GM18861 (cell line): ENCODE measurements at regions not wholly inside any gene's neighbourhood (a gene's known extent, or its start where the extent isn't known, plus 50 kb on each side); places are given as distances from the start of the nearest gene placed in this dataset.

Source experiments
- ATAC-seq: cut with Tn5 transposase; IDR thresholded peaks from one replicate; pipeline ENCODE4 v1.9.1; 2021; ENCODE audit not compliant: unreplicated experiment

DNA sequence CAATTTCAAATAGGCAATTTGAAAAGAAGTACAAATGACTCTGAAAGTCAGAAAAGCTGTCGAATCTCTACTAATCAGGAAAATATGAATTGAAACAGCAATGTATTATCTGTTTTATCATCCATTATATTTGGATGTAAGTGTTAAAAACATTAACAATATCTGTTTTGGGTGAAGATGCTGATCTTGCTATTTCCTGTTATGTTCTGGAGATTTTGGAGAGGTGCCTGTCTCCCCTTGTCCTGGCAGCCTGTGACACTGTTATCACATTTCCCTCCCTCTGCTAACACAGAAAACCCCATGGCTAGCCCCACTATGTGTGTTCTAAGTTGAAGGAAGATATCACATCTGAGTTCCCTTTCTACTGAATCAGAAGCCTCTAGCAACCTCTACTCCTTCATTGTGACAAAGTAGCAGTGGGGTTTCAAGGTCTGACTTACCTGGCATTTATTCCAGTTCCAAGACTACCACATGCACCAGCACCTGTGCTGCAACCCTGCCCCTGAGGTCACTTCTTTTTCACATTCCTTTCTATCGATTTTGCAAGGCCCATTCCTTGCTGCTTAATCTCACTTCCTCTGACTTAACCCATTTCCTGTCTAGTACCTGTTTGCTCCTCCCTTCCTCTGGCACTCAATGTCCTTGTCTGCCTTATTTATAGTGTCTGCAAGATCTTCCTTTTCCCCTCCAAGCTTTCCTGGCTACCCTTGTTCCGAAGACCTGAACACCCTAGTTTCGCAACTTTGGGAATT lies 95.5 kb upstream of the COL8A1 start:
- ATAC-seq, result no peak

- ATAC-seq, result no peak
These were observed 97.2 kb upstream of the COL8A1 start for GRCh38 chr3:99541181-99541580.

DNA sequence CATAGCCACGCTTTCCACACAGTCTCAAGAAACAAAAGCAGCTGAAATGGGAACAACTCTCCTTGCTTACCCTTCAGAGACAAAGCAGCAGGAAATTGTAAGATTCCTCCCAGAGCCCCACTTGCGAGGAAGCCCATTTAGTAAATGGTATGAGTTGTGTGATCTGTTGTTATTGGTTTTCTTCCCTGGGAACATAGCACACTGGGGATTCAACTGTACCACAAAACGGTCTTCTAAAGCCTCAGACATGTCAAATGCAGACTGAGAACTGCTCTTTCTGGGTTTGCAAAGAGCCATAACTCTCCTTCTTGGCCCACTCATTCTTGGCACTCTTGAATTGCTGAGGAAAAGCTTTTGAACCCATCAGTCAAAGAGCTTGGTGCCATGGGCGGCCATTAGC lies 101.0 kb upstream of the COL8A1 start:
- no peak for ATAC-seq

DNA sequence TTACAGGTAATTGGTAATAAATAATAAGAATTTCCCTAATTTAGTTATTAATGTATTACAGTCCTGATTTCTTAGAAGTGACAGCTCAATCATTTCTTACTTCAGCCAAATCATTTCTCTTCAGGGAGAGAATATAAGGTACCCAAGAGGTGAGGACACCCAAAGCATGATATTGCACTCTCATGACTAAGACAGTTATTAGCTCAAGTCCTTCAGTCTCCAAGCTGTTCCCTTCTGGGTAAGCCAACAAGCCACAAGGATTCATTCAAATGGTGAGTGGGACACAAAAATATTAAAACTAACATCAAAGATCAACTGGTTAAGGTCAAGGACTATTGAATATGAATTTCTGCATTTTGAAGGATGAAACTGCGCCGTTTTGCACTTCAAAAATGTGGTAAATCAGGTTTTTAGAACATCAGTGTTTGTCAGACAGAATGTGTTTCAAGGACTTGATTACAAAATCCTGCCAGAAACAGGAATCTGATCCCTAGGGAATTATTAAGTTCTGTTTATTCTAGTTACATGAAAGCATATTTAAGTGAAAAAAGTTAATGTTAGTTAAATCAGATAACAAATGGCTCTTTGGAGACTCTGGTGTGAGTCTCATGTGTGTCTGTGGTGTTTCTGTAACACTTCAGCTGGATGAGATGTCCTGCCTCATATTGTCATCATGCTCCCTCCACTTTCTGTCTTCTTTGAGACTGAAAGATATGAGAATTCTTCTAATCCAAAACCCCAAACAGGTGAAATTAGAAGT lies 101.7 kb upstream of the COL8A1 start:
- no peak for ATAC-seq

DNA sequence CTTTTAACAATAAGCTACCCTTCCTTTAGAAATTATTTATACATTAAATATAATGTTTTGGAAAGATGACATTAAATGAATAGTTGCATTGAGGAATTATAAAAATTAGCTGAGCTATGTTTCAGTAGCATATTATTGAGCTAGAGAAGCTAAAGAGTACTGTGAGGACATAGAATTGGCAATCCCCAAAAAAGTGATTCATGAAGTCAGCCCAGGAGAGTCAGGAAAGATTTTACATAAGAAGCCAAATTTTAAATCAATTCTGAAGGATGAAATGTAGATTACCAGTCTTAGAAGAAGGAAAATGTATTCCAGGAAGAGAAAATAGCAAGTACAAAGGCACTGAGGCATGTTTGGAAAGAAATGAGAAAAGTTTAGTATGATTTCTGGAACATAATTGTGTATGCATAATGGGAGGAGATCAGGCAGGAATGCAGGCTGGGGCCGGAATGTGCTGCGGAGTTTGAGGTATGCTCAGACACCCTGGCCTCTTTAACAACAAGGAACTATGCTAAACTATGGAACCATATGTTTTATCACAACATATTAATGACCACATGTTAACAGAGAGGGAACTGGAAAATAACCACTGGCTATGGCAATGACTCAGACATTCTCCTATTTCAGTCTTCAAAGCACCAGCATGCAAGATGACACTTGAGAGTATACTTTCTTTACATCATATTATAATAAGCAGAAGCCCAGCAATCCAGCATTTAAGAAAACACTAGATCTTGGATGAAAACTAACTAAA lies 103.3 kb upstream of the COL8A1 start:
- ATAC-seq, result no peak

DNA sequence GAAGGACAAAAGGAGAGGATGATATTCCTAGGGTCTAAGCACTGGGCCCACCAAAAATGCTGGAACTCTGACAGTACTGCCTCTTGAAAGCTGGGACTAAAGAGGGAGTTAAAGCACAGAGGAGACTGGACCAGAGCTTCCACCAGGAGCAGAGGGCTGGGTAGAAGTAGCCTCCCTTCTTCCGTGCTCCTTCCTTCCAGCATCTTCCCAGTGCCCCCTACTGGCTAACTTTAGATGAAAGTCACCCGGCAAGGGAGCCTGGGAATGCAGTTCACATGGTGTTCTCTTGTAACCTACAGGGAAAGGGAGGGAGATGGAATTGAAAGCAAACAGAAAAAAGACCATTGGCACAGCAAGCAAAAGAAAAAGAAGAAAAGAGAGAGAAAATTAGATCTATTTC lies 106.1 kb upstream of the COL8A1 start:
- ATAC-seq, result peak; percentile 58

GRCh38 chr3:99529265-99529664 lies 109.1 kb upstream of the COL8A1 start:
- no peak for ATAC-seq

- no peak for ATAC-seq
These were observed 111.5 kb upstream of the COL8A1 start for GRCh38 chr3:99526921-99527320.

GRCh38 chr3:99524559-99524958 lies 113.8 kb upstream of the COL8A1 start:
- no peak for ATAC-seq

GRCh38 chr3:99523431-99524127 lies 114.8 kb upstream of the COL8A1 start:
- no peak for ATAC-seq

- no peak for ATAC-seq
These were observed 116.2 kb upstream of the COL8A1 start for GRCh38 chr3:99522147-99522546.

GRCh38 chr3:99521551-99521950 lies 116.8 kb upstream of the COL8A1 start:
- ATAC-seq, result no peak

GRCh38 chr3:99520513-99520912 lies 117.9 kb upstream of the COL8A1 start:
- no peak for ATAC-seq

GRCh38 chr3:99516936-99517335 lies 121.5 kb upstream of the COL8A1 start:
- ATAC-seq, result no peak

- no peak for ATAC-seq
These were observed 122.5 kb upstream of the COL8A1 start for GRCh38 chr3:99515891-99516290.

GRCh38 chr3:99509224-99509623 lies 129.2 kb upstream of the COL8A1 start:
- no peak for ATAC-seq

DNA sequence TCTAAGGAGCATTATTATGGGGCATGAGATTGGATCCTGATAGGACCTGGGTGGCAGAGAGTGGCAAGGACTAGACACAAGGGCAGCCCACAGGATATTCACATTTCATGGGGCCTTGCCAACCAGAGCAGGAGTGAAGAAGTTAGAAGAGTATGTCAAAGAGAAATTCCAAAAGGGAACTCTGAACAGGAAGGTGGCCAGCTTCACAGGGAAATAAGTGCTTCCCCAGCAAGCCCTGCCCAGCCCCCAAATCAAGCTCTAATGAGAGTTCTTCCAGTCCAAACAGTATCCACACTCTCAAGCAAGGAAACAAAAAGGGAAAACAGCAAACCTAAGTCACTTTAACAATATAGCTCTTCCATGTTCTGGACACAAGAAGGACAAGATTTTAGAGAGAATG lies 130.2 kb upstream of the COL8A1 start:
- no peak for ATAC-seq

DNA sequence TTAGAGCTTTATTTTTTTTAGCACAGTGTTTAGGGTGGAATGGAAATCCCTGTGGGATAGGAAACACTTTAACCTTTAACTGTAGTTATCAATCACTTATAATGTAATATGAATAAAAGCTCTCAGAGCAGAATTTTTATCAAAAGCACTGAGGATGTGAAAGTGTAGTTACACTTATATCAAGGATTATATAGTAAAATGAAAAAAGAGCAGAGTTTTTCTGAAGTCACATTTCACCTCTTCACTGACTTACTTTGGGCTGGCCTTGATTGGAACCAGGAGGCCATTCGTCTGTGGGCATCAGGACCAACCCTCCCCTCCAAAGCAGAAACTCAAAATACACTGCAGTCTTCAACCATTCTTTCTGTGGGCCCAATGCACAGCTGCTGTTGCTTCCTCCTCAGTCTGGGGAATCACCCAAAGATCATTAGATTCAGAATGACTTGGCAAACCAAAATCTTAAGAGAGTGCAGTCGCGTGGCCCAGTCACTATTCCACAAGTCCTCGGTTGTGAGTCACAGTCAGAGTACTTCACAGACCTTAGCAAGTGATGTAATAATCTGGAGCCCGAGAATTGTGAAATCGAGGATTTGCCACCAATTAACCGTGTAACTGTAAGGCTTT lies 132.6 kb upstream of the COL8A1 start:
- peak; percentile 99 for ATAC-seq

DNA sequence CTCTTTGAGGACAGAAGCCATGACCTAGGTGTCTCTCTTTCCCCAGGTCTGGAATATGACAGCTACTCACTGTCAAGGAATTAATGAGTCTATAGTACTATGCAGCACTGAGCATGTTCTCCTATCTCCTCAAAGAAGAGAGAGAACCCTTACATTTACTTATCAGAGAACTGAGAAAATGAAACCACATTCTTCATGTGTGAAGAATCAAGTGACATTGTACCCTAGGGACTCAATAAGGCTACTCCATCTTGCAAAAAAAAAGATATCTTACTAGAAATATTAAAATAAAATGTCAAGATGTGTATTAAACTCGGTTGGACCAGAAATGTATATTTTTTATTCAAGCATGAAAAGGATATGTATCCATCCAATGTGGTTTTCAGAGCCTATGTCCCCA lies 133.2 kb upstream of the COL8A1 start:
- ATAC-seq, result peak; percentile 48

- ATAC-seq, result no peak
These were observed 134.1 kb upstream of the COL8A1 start for GRCh38 chr3:99504258-99504657.

DNA sequence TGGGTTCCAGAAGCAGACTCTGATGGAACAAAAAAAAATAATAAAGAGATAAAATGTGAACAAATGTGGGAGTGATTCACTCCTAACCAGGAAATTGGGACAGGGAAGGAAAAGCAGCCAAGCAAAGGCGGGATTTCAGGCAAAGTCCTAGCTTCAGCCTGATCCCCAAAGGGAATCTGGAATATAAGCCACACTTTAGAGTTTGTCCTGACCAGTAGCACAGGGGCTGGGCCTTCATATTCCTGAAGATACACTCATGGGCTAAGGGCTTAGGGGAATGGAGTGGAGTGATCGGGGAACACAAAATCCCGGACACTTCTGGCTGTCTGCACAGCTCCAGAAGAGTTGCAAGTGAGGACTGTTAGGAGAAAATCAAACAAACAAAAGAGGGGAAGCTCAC lies 135.0 kb upstream of the COL8A1 start:
- ATAC-seq, result no peak
